Dermis blood vessel endothelial cell (primary cell): ENCODE measurements at regions not wholly inside any gene's neighbourhood (a gene's known extent, or its start where the extent isn't known, plus 50 kb on each side); places are given as distances from the start of the nearest gene placed in this dataset.

ENCODE experiments used
- DNase-seq: peaks from one replicate; pipeline ENCODE4 v3.0.0; 2010

DNA sequence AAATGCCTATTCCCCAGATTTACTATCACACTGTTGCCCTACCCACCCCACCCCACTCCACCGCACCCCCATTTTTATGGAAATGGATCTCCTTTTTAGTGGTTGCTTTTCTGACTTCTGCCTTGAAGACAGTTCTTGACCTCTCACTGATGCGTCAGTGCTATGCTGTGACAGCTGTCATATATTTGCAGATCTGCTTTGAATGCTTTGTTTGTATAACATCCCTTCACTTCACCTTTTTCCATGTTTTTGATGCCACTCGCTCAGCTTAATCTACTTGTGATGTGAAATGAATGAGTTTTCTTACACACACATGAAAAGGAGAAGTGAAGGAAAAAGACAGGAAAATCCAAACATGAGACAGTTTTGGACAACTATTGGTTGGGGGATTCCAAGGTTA lies 731.0 kb downstream of the SLITRK6 start:
- no peak for DNase-seq

DNA sequence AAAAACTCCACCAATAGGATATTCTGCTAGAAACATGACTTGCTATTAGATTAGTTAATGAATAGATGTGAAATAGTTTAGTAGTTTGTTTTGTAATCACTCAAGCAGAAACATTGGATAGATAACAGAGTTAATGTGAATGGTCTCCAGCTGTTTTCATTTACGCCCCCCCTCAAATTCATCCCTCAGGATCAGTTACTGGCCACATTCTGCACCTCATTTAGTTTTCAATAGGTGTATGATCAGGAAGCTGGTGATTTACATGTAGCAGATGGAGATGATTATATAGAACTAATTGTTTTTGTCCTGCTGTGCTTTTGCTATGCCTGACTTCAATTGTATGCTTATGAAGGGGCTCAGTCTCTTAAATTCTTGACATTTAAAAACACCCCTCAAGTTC lies 759.0 kb downstream of the SLITRK6 start:
- no peak for DNase-seq

DNA sequence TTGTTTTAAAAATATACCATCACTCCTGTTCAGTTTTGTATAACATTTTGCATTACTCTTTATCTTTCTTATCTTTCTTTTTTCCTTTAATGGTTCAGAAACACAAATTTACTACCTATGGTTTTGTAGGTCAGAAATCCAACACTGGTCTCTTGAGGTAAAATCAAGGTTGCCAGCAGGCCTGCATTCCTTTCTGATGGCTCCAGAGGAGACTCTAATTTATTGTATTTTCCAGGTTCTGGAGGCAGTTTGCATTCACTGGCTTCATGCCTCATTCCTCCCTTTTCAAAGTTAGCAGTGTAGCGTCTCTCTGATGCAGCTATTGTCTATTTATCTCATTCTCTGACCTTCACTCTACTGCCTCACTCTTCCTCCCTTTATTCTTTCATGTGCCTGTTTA lies 767.4 kb downstream of the SLITRK6 start:
- DNase-seq: no peak

GRCh38 chr13:85028035-85028434 lies 771.2 kb downstream of the SLITRK6 start:
- no peak for DNase-seq

DNA sequence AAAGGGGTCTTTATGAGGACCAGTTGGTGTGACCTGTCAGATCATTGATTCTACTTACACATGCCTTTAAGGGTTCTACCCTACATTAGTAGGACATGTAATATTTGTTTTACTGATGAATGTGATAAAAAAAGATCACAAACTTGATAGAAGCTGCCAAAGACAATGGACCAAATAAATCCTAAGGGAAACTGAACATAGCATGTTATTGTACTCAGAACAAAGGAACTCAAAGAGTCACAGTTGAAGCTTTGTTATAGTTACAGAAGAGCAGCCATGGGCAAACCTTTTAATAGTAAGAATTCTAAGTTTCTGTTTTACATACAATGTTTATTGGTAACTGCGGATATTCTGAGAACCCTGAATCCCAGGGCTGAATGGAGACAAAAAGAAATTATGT lies 780.1 kb downstream of the SLITRK6 start:
- DNase-seq: no peak

GRCh38 chr13:85013006-85013405 lies 786.2 kb downstream of the SLITRK6 start:
- no peak for DNase-seq

DNA sequence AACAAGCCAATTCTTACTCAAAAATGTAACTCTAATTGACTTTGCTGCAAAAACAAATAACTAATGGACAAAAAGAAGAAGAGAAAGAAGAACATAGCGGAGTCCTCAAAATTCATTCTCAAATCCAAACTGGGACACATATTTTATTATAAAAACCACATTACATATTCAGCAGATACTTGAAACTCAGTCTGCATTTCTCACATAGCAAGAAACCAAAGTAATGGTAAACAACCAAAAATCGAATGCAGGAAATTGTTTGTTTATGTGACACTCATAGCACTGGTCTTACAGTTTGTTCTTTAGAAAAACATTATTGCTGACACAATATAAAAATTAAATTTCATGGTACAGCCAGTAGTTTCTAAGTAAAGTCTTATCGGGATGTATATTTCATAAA lies 789.8 kb downstream of the SLITRK6 start:
- no peak for DNase-seq

DNA sequence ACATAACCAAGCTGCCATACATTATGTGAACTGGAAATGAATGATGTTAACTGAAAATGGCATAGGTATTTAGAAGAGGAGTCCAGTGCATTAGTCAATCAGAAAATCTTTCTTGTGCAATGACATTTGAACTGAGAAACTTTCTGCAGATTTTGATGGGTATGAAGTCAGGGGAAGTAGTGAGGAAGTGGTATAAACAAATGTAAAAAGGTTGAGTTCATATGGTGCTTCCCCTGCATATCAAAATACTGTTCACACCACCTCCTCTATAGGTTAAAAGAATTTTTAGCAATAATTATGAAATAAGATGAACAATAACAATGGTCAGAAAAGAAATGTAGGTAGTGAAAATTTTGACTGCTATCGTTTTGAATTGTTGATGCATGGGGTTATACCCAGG lies 800.0 kb downstream of the SLITRK6 start:
- no peak for DNase-seq

- DNase-seq: no peak
Observed at GRCh38 chr13:84998681-84999080, 800.5 kb downstream of the SLITRK6 start.

DNA sequence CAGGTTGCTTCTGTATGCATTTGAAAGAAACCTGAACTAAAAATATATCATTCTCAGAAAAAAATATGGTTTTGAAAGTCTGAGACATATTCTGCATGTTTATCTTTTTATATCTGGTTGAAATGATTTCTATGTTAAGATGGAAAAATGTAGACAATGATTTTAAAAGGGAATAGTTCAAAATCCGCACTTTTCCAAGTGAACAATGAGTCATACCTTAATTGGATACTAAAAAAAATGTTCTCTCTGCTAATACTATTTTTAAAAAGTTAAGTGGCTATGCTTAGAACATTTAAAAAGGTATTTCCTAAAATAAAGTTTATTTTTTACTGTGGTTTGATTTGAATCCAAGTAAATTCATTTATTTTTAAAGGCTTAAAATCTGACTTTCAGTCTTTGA lies 801.4 kb downstream of the SLITRK6 start:
- DNase-seq: no peak

GRCh38 chr13:84994582-84994981 lies 804.6 kb downstream of the SLITRK6 start:
- DNase-seq: no peak

- DNase-seq: no peak
Observed at GRCh38 chr13:84985860-84986259, 813.4 kb downstream of the SLITRK6 start.

GRCh38 chr13:84983321-84983720 lies 815.9 kb downstream of the SLITRK6 start:
- no peak for DNase-seq

DNA sequence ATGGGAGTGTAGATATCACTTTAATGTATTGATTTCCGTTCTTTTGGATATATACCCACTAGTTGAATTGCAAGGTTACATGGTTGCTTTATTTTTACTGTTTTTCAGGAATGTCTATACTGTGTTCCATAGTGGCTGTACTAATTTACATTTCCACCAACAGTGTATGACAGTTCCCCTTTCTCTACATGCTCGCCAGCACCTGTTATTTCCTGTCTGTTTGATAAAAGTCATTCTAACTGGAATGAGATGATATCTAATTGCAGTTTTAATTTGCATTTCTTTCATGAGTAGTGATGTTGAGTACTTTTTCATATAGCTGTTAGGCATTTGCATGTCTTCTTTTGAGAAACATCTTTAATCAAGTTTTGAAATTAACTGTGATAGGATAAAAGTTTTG lies 818.6 kb downstream of the SLITRK6 start:
- DNase-seq: no peak

GRCh38 chr13:84978851-84979250 lies 820.4 kb downstream of the SLITRK6 start:
- DNase-seq: no peak

DNA sequence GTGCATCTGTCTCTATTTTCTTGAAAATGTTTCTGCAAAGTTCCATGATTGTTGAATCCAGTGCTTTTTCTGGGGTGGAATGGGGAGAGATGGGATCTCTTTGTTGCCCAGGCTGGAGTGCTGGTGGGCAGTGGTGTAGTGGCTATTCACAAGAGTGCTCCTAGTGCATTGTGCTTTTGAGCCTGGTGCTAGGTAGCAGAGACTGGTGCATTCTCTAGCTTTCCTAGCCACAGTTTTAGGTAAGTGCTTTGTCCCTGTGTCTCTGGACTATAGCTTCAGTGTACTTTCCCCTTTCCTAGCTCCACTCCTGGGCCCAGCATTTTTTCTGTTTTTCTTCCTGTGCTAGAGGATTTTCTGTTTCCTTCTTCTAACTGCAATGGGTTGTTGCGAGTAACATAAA lies 825.6 kb downstream of the SLITRK6 start:
- no peak for DNase-seq

DNA sequence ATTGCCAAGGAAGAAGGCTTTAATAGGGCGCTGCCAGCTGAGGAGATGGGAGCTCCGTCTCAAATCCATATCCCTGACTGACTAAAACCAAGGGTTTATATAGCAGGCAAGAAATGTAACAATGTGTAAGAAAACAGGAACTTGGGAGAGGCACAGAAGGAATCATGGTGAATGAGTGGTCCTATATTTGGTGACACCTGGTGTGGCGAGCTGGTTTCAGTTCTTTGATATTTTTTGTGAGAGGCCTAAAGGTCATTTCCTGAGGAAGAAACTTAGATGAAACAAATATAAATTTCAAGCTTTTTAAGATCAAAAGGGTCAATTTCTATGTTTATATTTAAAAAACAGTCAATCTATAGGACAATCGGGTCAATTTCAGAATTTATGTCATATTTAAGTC lies 826.3 kb downstream of the SLITRK6 start:
- no peak for DNase-seq

DNA sequence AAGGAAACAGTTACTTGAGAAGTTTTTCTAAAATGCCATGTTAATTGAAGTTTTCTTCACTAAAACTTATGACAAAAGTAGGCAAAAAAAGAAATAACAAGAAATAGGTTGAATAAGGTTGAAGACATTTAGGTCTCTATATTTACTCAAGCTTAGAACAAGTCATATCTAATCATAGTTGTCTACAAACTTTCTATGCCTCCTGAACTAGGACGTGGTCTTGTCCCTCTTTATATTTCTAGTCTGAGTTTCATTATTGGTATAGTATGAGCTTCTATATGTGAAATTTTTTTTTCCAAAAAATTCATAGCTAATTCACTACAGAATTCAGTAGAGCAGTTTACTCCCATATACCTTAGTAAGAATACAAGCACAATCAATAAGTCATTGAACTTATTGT lies 836.4 kb downstream of the SLITRK6 start:
- DNase-seq: no peak

GRCh38 chr13:84962141-84962750 lies 837.0 kb downstream of the SLITRK6 start:
- DNase-seq: no peak

- DNase-seq: no peak
Observed at GRCh38 chr13:84961023-84961422, 838.2 kb downstream of the SLITRK6 start.

- DNase-seq: no peak
Observed at GRCh38 chr13:84959818-84960217, 839.4 kb downstream of the SLITRK6 start.

- no peak for DNase-seq
Observed at GRCh38 chr13:84954636-84955035, 844.6 kb downstream of the SLITRK6 start.

- no peak for DNase-seq
Observed at GRCh38 chr13:84951128-84951527, 848.1 kb downstream of the SLITRK6 start.

- DNase-seq: no peak
Observed at GRCh38 chr13:84946192-84946591, 853.0 kb downstream of the SLITRK6 start.

DNA sequence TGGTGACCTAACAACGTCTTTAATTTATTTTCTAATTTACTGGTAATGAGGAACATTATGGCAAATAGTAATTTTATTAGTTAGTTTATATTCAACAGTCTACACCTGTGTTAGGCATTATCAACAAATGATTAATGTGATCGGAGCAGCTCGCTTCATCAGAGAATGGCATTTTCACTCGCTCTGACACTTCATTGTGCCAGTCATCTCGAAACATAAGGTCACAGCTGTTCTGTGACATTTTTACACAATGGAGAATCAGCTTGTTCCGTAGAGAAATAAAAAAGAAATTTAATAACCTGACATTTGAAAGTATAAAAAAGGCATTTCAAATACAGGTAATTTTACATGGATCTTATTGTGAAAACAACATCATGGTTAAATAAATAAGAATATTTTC lies 858.4 kb downstream of the SLITRK6 start:
- DNase-seq: no peak

- no peak for DNase-seq
Observed at GRCh38 chr13:84940167-84940566, 859.1 kb downstream of the SLITRK6 start.
